ENCODE measurements at regions not wholly inside any gene's neighbourhood (a gene's known extent, or its start where the extent isn't known, plus 50 kb on each side); places are given as distances from the start of the nearest gene placed in this dataset.

DNA sequence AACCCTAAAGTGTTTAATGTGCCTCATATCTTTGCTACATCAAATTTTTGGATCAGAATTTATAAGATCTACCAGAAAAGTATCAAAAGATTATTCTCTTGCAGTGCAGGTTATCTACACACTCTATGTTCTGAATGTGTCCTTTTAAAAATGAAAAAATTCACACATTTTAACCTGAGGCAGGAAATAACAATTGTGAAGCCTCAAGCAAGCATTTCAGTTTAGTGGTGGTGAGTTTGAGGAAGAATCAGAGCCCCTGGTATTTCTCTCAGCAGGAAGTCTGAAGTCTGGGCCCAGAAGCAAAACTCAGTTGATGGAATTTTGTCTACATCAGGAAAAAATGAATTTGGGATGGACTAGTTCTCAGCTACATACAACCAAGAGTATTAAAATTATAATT is 137.0 kb upstream of the PZP start:
- Mint-ChIP-seq H3K9me3 (no peaks in the 10 kb centered on the region), H3K4me3 (no peak overlapping the region)

DNA sequence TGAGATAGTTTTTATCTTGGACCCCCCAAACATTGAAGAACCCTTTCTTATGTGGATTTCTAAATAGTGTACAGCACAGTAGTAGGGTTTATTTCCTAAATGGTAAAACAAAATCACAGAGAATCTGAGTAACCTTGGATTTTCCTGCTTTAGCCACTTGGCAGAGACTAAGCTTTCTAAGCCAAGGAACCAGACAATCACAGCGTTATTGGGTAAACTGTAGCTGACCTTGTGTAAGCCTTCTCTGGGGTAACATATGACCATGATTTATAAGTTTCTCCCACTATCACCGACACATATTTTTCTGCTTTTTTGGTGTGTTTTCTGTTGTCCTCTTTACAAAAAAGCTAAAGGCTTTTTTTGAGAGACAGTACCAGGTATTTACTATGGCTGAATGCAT is 136.3 kb upstream of the PZP start:
- no peak for DNase-seq
- no peaks in the 10 kb centered on the region for H3K9me3 Mint-ChIP-seq
- no peak overlapping the region for H3K4me3 ChIP-seq (ENCODE audit: low read length in 2 of 2)
- H3K36me3 Mint-ChIP-seq = no peaks in the 10 kb centered on the region
- peaks cover 5% of the 10 kb centered on the region for H3K4me1 ChIP-seq (ENCODE audit: insufficient read depth, low read length)
- no peaks in the 10 kb centered on the region for H3K9me3 ChIP-seq (ENCODE audit: control insufficient read depth in 1 of 2, low read length in 2 of 2)
- no peak overlapping the region for H3K27ac ChIP-seq (ENCODE audit: low read depth, low read length)
- no peak overlapping the region for H3K27ac Mint-ChIP-seq
- H3K4me1 Mint-ChIP-seq = peaks cover 7 to 22% (median 14%) of the 10 kb centered on the region in 4 donors
- intact Hi-C loops (cut with micrococcal nuclease) = no loop called here
- no peaks in the 10 kb centered on the region for H3K27me3 ChIP-seq (ENCODE audit: insufficient read depth, low read length)
- ChIA-PET POLR2A (ENCODE audit: partially characterized antibody) (no interaction called here), CTCF (ENCODE audit: partially characterized antibody) (interaction anchor here (1.3 kb wide), 1 partner anchor 11 kb away, joined by 3 read pairs; no protein-coding TSS in a partner anchor)
- H3K36me3 ChIP-seq (ENCODE audit: insufficient read depth, low read length) = no peaks in the 10 kb centered on the region
- no peak overlapping the region for H3K4me3 Mint-ChIP-seq
- no peaks in the 10 kb centered on the region for H3K27me3 Mint-ChIP-seq

More for the DNA sequence above, 137.0 kb upstream of the PZP start:
- no peaks in the 10 kb centered on the region for H3K36me3 ChIP-seq (ENCODE audit: insufficient read depth, low read length)
- H3K27ac ChIP-seq (ENCODE audit: low read depth, low read length) = no peak overlapping the region
- no peaks in the 10 kb centered on the region for H3K27me3 ChIP-seq (ENCODE audit: insufficient read depth, low read length)
- ChIA-PET CTCF (ENCODE audit: partially characterized antibody) (interaction anchor here (0.6 kb wide), 1 partner anchor 13 kb away, joined by 3 read pairs; no protein-coding TSS in a partner anchor), POLR2A (ENCODE audit: partially characterized antibody) (no interaction called here)
- peaks cover 7 to 25% (median 14%) of the 10 kb centered on the region in 4 donors for H3K4me1 Mint-ChIP-seq
- H3K4me3 ChIP-seq (ENCODE audit: low read length in 2 of 2) = no peak overlapping the region
- H3K27ac Mint-ChIP-seq = no peak overlapping the region
- H3K4me1 ChIP-seq (ENCODE audit: insufficient read depth, low read length) = peaks cover 5% of the 10 kb centered on the region
- intact Hi-C loops (cut with micrococcal nuclease) = no loop called here
- H3K9me3 ChIP-seq (ENCODE audit: control insufficient read depth in 1 of 2, low read length in 2 of 2) = no peaks in the 10 kb centered on the region
- DNase-seq = no peak
- no peaks in the 10 kb centered on the region for H3K27me3 Mint-ChIP-seq
- H3K36me3 Mint-ChIP-seq = no peaks in the 10 kb centered on the region

DNA sequence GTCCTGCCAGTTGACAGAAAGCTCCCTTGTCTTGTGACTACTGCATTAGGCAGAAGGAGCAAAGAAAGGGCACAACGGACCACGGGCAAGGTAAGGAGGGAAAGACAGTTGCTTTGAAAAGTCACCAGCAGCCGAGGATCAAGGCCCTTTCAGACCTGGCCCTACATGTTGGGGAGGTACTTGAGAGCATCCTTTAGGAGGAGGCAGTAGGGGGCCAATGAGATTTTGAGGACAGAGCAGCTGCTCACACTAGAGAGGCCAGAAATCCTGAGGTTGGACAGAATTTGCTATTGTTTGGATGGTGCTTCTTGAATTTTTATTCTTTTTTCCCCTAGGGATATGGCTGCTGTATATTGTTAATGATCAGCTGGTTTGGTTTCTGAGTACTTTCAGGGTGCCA is 135.5 kb upstream of the PZP start:
- peaks cover 5% of the 10 kb centered on the region for H3K4me1 ChIP-seq (ENCODE audit: insufficient read depth, low read length)
- POLR2A ChIA-PET (ENCODE audit: partially characterized antibody) = no interaction called here
- no peaks in the 10 kb centered on the region for H3K9me3 ChIP-seq (ENCODE audit: control insufficient read depth in 1 of 2, low read length in 2 of 2)
- DNase-seq = no peak
- H3K4me3 Mint-ChIP-seq = no peak overlapping the region
- H3K36me3 Mint-ChIP-seq = no peaks in the 10 kb centered on the region
- peaks cover 7 to 22% (median 14%) of the 10 kb centered on the region in 4 donors for H3K4me1 Mint-ChIP-seq
- no peaks in the 10 kb centered on the region for H3K36me3 ChIP-seq (ENCODE audit: insufficient read depth, low read length)
- no peak overlapping the region for H3K27ac Mint-ChIP-seq
- H3K27ac ChIP-seq (ENCODE audit: low read depth, low read length) = no peak overlapping the region
- intact Hi-C loops (cut with micrococcal nuclease) = no loop called here
- no peaks in the 10 kb centered on the region for H3K27me3 ChIP-seq (ENCODE audit: insufficient read depth, low read length)
- H3K9me3 Mint-ChIP-seq = no peaks in the 10 kb centered on the region
- CTCF ChIA-PET (ENCODE audit: partially characterized antibody) = interaction anchor here (1.3 kb wide), 1 partner anchor 10 kb away, joined by 3 read pairs; no protein-coding TSS in a partner anchor
- H3K27me3 Mint-ChIP-seq = no peaks in the 10 kb centered on the region
- no peak overlapping the region for H3K4me3 ChIP-seq (ENCODE audit: low read length in 2 of 2)

- Histone ChIP-seq H3K27me3 (ENCODE audit: insufficient read depth, low read length) (no peaks in the 10 kb centered on the region), H3K4me3 (ENCODE audit: low read length in 2 of 2) (no peak overlapping the region), H3K27ac (ENCODE audit: low read depth, low read length) (no peak overlapping the region), H3K9me3 (ENCODE audit: control insufficient read depth in 1 of 2, low read length in 2 of 2) (no peaks in the 10 kb centered on the region), H3K4me1 (ENCODE audit: insufficient read depth, low read length) (peaks cover 5% of the 10 kb centered on the region), H3K36me3 (ENCODE audit: insufficient read depth, low read length) (no peaks in the 10 kb centered on the region)
- Mint-ChIP-seq H3K27ac (peak overlapping the region in 3 of 7 donors; percentile 27 to 77 (median 46)), H3K27me3 (no peaks in the 10 kb centered on the region), H3K4me3 (no peak overlapping the region), H3K4me1 (peaks cover 7 to 22% (median 14%) of the 10 kb centered on the region in 4 donors), H3K9me3 (peaks cover 0 to 3% (median 0%) of the 10 kb centered on the region in 8 donors), H3K36me3 (no peaks in the 10 kb centered on the region)
- CTCF ChIA-PET (ENCODE audit: partially characterized antibody) = interaction anchor here (3.5 kb wide), 1 partner anchor 12 kb away, joined by 25 read pairs; no protein-coding TSS in a partner anchor
- intact Hi-C loops (cut with micrococcal nuclease) = no loop called here
- no peak for DNase-seq
- POLR2A ChIA-PET (ENCODE audit: partially characterized antibody) = no interaction called here
Measured at GRCh38 chr12:9342614-9343353, 134.6 kb upstream of the PZP start.

GRCh38 chr12:9341260-9341585 is 133.0 kb upstream of the PZP start:
- Mint-ChIP-seq H3K36me3 (peaks cover 0 to 3% of the 10 kb centered on the region in 2 donors), H3K4me3 (peak overlapping the region in 2 of 8 donors; percentile 51 to 59), H3K9me3 (peaks cover 0 to 16% (median 8%) of the 10 kb centered on the region in 8 donors), H3K27ac (peak overlapping the region in 5 of 7 donors; percentile 9 to 75 (median 24)), H3K4me1 (peaks cover 7 to 22% (median 14%) of the 10 kb centered on the region in 4 donors), H3K27me3 (no peaks in the 10 kb centered on the region)
- Histone ChIP-seq H3K27me3 (ENCODE audit: insufficient read depth, low read length) (no peaks in the 10 kb centered on the region), H3K9me3 (ENCODE audit: control insufficient read depth in 1 of 2, low read length in 2 of 2) (no peaks in the 10 kb centered on the region), H3K36me3 (ENCODE audit: insufficient read depth, low read length) (no peaks in the 10 kb centered on the region), H3K27ac (ENCODE audit: low read depth, low read length) (no peak overlapping the region), H3K4me3 (ENCODE audit: low read length in 2 of 2) (no peak overlapping the region), H3K4me1 (ENCODE audit: insufficient read depth, low read length) (peaks cover 5% of the 10 kb centered on the region)
- CTCF ChIA-PET (ENCODE audit: partially characterized antibody) = interaction anchor here (3.5 kb wide), 1 partner anchor 10 kb away, joined by 25 read pairs; no protein-coding TSS in a partner anchor
- intact Hi-C loops (cut with micrococcal nuclease) = no loop called here
- POLR2A ChIA-PET (ENCODE audit: partially characterized antibody) = no interaction called here
- DNase-seq = no peak

- peaks cover 7 to 22% (median 13%) of the 10 kb centered on the region in 4 donors for H3K4me1 Mint-ChIP-seq
- intact Hi-C loops (cut with micrococcal nuclease) = no loop called here
- Histone ChIP-seq H3K27ac (ENCODE audit: low read depth, low read length) (no peak overlapping the region), H3K9me3 (ENCODE audit: control insufficient read depth in 1 of 2, low read length in 2 of 2) (no peaks in the 10 kb centered on the region), H3K4me1 (ENCODE audit: insufficient read depth, low read length) (peaks cover 5% of the 10 kb centered on the region), H3K27me3 (ENCODE audit: insufficient read depth, low read length) (no peaks in the 10 kb centered on the region), H3K4me3 (ENCODE audit: low read length in 2 of 2) (no peak overlapping the region), H3K36me3 (ENCODE audit: insufficient read depth, low read length) (no peaks in the 10 kb centered on the region)
- H3K27ac Mint-ChIP-seq = peak overlapping the region in 1 of 7 donors; percentile 9
- ChIA-PET CTCF (ENCODE audit: partially characterized antibody) (interaction anchor here (3.5 kb wide), 1 partner anchor 9 kb away, joined by 25 read pairs; no protein-coding TSS in a partner anchor), POLR2A (ENCODE audit: partially characterized antibody) (no interaction called here)
- DNase-seq = no peak
- peaks cover 0 to 18% (median 10%) of the 10 kb centered on the region in 8 donors for H3K9me3 Mint-ChIP-seq
- H3K36me3 Mint-ChIP-seq = peaks cover 0 to 4% of the 10 kb centered on the region in 2 donors
- no peaks in the 10 kb centered on the region for H3K27me3 Mint-ChIP-seq
- no peak overlapping the region for H3K4me3 Mint-ChIP-seq
Measured at GRCh38 chr12:9340422-9341259, 132.4 kb upstream of the PZP start.

- no peak for DNase-seq
- intact Hi-C loops (cut with micrococcal nuclease) = no loop called here
- Histone ChIP-seq H3K4me3 (ENCODE audit: low read length in 2 of 2) (no peak overlapping the region), H3K36me3 (ENCODE audit: insufficient read depth, low read length) (no peaks in the 10 kb centered on the region), H3K27me3 (ENCODE audit: insufficient read depth, low read length) (no peaks in the 10 kb centered on the region), H3K27ac (ENCODE audit: low read depth, low read length) (no peak overlapping the region), H3K4me1 (ENCODE audit: insufficient read depth, low read length) (peaks cover 5% of the 10 kb centered on the region), H3K9me3 (ENCODE audit: control insufficient read depth in 1 of 2, low read length in 2 of 2) (no peaks in the 10 kb centered on the region)
- POLR2A ChIA-PET (ENCODE audit: partially characterized antibody) = no interaction called here
- H3K27me3 Mint-ChIP-seq = no peaks in the 10 kb centered on the region
- H3K27ac Mint-ChIP-seq = no peak overlapping the region
- peaks cover 4 to 21% (median 9%) of the 10 kb centered on the region in 4 donors for H3K4me1 Mint-ChIP-seq
- peaks cover 0 to 18% (median 10%) of the 10 kb centered on the region in 8 donors for H3K9me3 Mint-ChIP-seq
- H3K4me3 Mint-ChIP-seq = no peak overlapping the region
- CTCF ChIA-PET (ENCODE audit: partially characterized antibody) = no interaction called here
- peaks cover 0 to 4% of the 10 kb centered on the region in 2 donors for H3K36me3 Mint-ChIP-seq
Measured at GRCh38 chr12:9337656-9338055, 129.5 kb upstream of the PZP start.
